ENCODE measurements at regions not wholly inside any gene's neighbourhood (a gene's known extent, or its start where the extent isn't known, plus 50 kb on each side); places are given as distances from the start of the nearest gene placed in this dataset.

- DNase-seq (ENCODE audit: low read depth in 4 of 4, low spot score in 3 of 4) = no peak
Observed at GRCh38 chr1:238673561-238673960, 712.8 kb upstream of the CHRM3 start.

GRCh38 chr1:238672806-238673205 lies 713.6 kb upstream of the CHRM3 start:
- DNase-seq (ENCODE audit: low read depth in 4 of 4, low spot score in 3 of 4) = no peak

- no peak for DNase-seq (ENCODE audit: low read depth in 4 of 4, low spot score in 3 of 4)
Observed at GRCh38 chr1:238672262-238672661, 714.1 kb upstream of the CHRM3 start.

- no peak for DNase-seq (ENCODE audit: low read depth in 4 of 4, low spot score in 3 of 4)
Observed at GRCh38 chr1:238664139-238664538, 722.2 kb upstream of the CHRM3 start.

GRCh38 chr1:238660849-238661248 lies 725.5 kb upstream of the CHRM3 start:
- DNase-seq (ENCODE audit: low read depth in 4 of 4, low spot score in 3 of 4) = no peak

GRCh38 chr1:238658763-238659162 lies 727.6 kb upstream of the CHRM3 start:
- no peak for DNase-seq (ENCODE audit: low read depth in 4 of 4, low spot score in 3 of 4)

- DNase-seq (ENCODE audit: low read depth in 4 of 4, low spot score in 3 of 4) = no peak
Observed at GRCh38 chr1:238653693-238654321, 732.6 kb upstream of the CHRM3 start.

- DNase-seq (ENCODE audit: low read depth in 4 of 4, low spot score in 3 of 4) = no peak
Observed at GRCh38 chr1:238652346-238652968, 733.9 kb upstream of the CHRM3 start.

GRCh38 chr1:238649200-238649599 lies 737.2 kb upstream of the CHRM3 start:
- DNase-seq (ENCODE audit: low read depth in 4 of 4, low spot score in 3 of 4) = no peak

- no peak for DNase-seq (ENCODE audit: low read depth in 4 of 4, low spot score in 3 of 4)
Observed at GRCh38 chr1:238648751-238649150, 737.6 kb upstream of the CHRM3 start.

- DNase-seq (ENCODE audit: low read depth in 4 of 4, low spot score in 3 of 4) = no peak
Observed at GRCh38 chr1:238648296-238648695, 738.1 kb upstream of the CHRM3 start.

GRCh38 chr1:238647877-238648276 lies 738.5 kb upstream of the CHRM3 start:
- no peak for DNase-seq (ENCODE audit: low read depth in 4 of 4, low spot score in 3 of 4)

- DNase-seq (ENCODE audit: low read depth in 4 of 4, low spot score in 3 of 4) = no peak
Observed at GRCh38 chr1:238642231-238642630, 744.1 kb upstream of the CHRM3 start.

- DNase-seq (ENCODE audit: low read depth in 4 of 4, low spot score in 3 of 4) = no peak
Observed at GRCh38 chr1:238639861-238640260, 746.5 kb upstream of the CHRM3 start.

- DNase-seq (ENCODE audit: low read depth in 4 of 4, low spot score in 3 of 4) = no peak
Observed at GRCh38 chr1:238628110-238628509, 737.4 kb upstream of the ZP4 start.

GRCh38 chr1:238624776-238625175 lies 734.1 kb upstream of the ZP4 start:
- DNase-seq (ENCODE audit: low read depth in 4 of 4, low spot score in 3 of 4) = no peak

GRCh38 chr1:238621405-238621804 lies 730.7 kb upstream of the ZP4 start:
- no peak for DNase-seq (ENCODE audit: low read depth in 4 of 4, low spot score in 3 of 4)

GRCh38 chr1:238619652-238620051 lies 728.9 kb upstream of the ZP4 start:
- no peak for DNase-seq (ENCODE audit: low read depth in 4 of 4, low spot score in 3 of 4)

GRCh38 chr1:238611406-238611805 lies 720.7 kb upstream of the ZP4 start:
- DNase-seq (ENCODE audit: low read depth in 4 of 4, low spot score in 3 of 4) = no peak

GRCh38 chr1:238608144-238608543 lies 717.4 kb upstream of the ZP4 start:
- no peak for DNase-seq (ENCODE audit: low read depth in 4 of 4, low spot score in 3 of 4)

GRCh38 chr1:238606896-238607295 lies 716.2 kb upstream of the ZP4 start:
- DNase-seq (ENCODE audit: low read depth in 4 of 4, low spot score in 3 of 4) = no peak

- no peak for DNase-seq (ENCODE audit: low read depth in 4 of 4, low spot score in 3 of 4)
Observed at GRCh38 chr1:238606457-238606856, 715.7 kb upstream of the ZP4 start.

GRCh38 chr1:238604357-238604756 lies 713.6 kb upstream of the ZP4 start:
- no peak for DNase-seq (ENCODE audit: low read depth in 4 of 4, low spot score in 3 of 4)

All from left renal pelvis (tissue), 4 donors.